ENCODE measurements at regions not wholly inside any gene's neighbourhood (a gene's known extent, or its start where the extent isn't known, plus 50 kb on each side); places are given as distances from the start of the nearest gene placed in this dataset.

GRCh38 chr2:80887841-80888378 is 583.4 kb upstream of the LRRTM1 start:
- TF ChIP-seq CTCF (IDR thresholded peaks at IDR 0.05; ENCODE audit: low read depth, low read length, poor library complexity, severe bottlenecking) (no peak), EZH2phosphoT487 (IDR thresholded peaks at IDR 0.05; ENCODE audit: borderline replicate concordance, low read length) (no peak)

All from DOHH2 (cell line).